IPS-11a (cell line): ENCODE measurements at regions not wholly inside any gene's neighbourhood (a gene's known extent, or its start where the extent isn't known, plus 50 kb on each side); places are given as distances from the start of the nearest gene placed in this dataset.

Experiments used
- H3K4me3 ChIP-seq: one replicate; pipeline ENCODE4 v1.5.1; 2013; ENCODE audit warnings: low read depth, low read length, control low read depth

DNA sequence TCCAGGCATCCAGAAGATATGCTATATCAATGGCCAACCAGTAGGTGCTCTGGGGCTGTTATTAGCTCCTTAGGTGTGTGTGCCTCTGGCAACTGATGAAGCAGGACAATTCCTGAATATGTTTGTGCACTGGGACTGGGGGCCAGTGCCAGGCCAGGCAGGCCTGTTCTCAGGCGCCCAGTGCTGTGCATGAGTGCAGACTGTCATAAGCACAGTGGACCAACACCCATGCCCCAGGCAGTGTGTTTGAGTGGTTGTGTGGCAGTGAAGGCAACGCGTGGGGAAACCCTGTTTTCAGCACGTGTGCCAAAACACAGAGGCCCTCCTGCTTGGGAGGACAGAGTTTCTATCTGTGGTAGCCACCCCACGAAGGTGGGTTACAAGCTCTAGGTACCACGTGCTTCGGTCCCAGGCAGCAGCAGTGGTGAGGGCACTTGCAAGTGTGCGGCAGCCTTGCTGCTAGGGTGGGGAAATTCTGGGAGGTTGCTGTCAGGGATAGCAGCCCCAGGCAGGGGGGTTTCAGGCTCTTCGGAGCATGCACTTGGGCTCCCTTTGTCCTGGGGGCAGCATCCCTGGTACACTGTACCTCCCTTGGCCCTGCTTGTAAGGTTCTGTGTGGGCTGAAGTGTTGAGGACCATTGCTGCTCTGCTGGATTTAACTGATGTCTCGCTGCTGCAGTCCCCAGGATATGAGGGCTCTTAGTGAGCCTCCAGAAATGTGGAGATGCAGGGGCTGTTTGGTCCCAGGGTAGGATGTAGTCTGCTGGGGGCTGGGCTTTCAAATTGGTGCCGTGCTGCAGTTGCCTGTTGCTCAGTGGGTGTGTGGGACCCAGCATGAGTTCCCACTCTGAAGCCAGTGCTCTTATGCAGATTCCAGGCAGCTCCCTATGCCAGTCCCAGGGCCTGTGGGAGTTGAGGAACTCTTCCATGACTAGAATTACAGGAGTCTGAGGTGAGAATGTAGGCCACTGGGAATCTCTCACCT lies 280.9 kb downstream of the RPRM start:
- no peak overlapping the region for H3K4me3 ChIP-seq

DNA sequence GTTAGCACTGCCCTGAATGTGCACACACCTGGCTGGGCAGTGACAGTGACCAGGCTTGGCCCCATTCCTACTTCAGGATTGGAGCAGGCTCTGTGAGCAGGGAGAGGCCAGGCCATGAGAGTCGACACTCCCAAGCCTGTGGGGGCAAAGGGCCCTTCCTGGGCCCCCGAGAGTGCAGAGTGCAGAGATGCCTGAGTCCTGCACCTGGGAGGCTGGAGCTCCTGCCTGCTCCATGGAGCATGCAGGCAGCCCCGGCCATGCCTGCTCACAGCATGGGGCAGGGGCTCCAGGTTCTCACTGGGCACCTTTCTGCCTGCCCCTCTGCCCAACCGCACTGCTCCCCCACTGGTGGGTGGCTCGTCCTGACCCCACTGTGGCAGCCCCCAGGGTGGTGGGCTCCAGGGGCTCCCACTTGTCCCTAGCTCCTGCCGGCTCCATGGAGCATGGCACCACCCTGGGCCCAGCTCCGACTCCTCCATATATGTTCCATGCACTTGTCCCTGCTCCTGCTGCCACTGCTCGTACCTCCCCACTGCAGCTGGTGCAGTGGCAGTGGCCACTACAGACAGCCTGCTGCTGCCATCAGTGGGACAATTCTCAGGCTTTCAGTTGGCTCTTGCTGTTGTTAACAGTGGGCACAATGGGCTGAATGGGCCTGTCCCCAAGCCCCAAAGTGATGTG lies 282.0 kb downstream of the RPRM start:
- H3K4me3 ChIP-seq = no peak overlapping the region

DNA sequence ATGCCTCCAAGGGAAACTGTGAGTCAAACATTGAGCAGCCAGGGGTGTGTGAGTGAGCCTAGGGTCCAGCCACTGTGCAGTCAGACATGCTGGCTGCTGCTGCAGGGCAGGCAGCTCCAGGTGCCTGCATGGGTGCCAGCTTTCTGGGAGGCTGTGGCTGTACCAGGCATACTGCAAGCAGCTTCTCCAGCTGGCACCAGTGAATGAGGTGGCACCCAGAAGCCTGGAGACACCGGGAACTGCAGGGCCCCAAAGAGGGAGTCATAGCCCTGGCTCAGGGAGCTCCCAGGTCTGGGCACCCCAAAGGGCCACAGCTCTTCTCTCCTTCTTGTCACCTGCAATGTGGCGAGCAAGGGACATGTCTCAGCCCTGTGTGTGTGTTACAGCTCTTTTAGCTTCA lies 283.2 kb downstream of the RPRM start:
- H3K4me3 ChIP-seq = no peak overlapping the region

DNA sequence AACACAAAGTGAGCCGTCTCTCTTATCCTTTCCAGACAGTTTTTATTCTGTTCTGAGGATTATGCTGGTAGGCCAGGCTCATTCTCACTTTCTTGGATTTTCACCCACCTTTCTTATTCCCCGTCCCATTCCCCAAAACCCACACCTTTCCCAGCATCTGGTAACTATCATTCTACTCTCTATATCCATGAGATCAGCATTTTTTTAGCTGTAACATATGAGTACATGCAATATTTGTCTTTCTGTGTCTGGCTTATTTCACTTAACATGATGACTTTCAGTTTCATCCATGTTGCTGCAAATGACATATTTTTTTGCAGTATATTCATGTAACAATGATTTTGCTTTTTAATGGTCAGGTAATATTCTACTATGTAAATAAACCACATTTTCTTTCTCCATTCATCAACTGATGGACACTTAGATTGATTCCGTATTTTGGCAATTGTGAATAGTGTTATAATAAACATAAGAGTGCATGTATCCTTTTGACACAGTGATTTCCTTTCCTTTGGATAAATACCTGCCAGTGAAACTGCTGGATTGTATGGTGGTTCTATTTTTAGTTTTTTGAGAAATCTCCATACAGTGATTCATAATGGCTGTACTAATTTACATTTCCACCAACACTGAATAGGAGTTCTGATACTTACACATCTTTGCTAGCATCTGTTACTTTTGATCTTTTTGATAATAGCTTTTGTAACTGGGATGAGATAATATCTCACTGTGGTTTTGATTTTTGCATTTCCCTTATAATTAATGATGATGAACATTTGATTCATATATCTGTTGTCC lies 289.3 kb downstream of the RPRM start:
- H3K4me3 ChIP-seq = no peak overlapping the region

GRCh38 chr2:153179808-153180207 lies 298.8 kb downstream of the RPRM start:
- no peak overlapping the region for H3K4me3 ChIP-seq

DNA sequence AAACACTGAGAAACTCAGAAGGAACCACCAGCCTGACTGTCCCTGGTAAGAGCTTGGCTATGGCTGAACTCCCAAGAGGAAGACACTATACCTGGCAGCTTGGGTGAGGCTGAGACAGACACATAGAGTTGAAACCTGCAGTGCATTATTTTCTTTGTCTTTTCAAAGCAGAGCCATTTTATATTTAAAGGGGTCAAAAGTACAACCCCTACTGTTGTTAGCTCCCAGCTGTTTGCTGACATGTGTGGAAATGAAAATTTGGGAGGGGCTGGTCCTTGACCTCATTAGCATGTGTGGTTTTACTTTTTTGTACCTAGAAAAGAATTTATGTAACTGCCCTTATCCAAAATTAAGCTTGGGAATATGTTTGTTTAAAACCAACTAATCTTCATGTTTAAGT lies 309.0 kb downstream of the RPRM start:
- no peak overlapping the region for H3K4me3 ChIP-seq

DNA sequence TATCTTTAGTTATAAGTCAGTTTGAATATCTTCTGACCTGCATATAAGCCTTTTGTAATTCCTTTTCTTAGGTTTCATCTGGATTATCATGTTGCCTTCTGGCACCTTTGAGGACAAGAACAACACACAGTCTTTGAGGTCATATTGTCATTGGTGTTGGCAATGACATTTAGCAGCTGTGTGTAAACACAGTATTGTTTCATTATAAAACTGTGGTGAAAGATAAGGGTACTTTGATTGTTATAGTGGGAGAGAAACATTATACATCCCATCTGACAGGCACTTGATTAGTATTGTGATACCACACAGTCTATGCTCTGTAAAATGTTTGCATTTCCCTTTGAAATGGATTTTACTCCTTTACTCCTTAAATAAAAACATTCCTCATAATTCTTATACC lies 313.5 kb downstream of the RPRM start:
- no peak overlapping the region for H3K4me3 ChIP-seq

DNA sequence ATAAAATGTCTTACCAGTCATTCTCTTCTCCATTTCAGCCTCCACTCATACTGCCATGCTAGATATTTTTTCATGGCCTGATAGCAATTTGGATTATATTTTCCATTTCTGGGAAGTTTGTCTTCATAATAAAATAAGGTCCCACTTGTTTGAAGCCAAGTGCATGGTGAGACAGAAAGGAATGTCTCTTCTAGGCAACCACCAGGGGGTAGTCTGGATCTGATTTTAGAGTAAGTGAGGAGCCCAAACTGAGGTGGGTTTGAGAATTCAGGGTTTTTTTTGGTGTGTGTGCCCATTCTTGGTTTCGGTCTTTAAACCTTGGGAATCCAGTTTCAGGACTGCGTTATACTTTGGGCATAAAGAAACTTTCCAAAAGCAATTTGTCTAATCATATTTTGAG lies 315.5 kb downstream of the RPRM start:
- H3K4me3 ChIP-seq = no peak overlapping the region

DNA sequence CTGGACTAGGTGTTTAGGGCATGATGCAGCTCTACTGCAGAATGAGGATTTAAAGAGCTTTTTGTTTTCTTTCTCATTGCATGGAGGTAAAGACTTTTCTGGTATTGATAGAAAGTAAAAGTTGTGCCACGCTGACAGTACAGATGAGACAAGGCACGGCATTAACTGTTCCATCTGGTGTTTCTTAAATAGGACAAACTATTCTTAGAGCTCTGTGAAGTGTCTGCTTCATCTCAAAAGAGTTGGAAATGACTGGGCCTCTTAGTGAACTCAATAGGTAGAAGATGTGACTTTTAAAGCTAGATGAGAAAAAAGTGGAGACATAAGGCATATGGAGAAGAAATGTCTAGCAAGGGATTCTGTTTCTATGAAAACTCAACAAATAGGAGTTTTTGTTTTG lies 321.8 kb downstream of the RPRM start:
- H3K4me3 ChIP-seq = no peak overlapping the region

GRCh38 chr2:153152036-153152435 lies 326.5 kb downstream of the RPRM start:
- H3K4me3 ChIP-seq = no peak overlapping the region

DNA sequence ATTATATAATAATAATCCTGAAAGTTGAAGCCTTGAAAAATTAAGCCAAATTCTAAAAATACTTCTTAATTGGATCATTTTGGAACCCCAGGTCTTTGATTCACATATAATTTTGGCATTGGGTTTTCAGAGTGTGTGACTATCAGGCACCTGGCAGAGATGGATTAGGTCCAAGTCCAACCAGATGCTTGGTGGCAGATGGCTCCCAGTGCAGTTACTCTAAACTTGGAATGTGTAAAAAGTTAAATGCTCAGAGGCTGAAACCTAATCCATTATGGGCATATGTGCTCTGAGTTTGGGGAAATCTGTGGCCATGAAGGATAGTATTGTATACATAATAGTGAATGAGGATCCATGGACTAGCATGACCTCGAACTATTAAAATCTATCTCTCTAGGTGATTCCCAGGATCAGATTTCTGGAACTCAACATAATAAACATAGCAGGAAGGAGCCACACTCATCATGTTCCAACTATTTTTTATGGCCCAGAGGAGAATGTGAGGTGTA lies 333.0 kb downstream of the RPRM start:
- H3K4me3 ChIP-seq = no peak overlapping the region

DNA sequence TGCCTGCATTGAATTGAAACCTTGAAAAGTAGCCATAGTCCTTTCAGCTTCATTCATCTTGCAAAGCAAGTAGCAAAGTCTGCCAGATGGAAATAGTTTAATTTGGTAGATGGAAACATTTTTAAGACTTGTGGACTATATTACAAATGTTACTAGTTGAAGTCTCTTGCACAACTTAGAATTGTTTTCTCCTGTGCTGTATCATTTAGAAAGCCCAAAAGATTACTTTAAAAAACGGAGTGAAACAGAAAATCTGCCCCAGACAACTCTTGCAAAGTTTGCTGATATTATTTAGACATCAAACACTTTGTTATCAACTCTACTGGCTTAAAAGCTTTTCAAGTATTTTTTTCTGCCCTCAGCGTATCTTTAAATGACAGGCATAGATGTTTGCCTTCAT lies 335.0 kb downstream of the RPRM start:
- no peak overlapping the region for H3K4me3 ChIP-seq

DNA sequence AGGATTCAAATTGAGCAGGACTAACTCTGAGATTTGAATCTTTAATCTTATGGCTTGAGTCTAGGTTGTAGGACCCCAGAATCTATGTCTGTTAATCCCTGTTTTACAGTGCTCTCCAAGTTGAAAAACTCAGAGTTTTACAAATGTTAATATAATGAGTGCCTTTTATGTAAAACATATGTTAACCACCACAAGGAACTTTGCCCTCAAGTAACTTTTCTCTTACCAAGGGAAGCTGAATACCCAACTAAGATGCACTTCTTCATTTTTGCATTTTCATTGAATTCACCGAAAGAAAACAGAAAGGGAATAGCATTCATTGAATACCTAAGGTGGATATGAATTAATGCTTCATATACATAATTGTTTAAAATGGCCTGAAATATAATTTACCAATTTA lies 338.1 kb downstream of the RPRM start:
- H3K4me3 ChIP-seq = no peak overlapping the region

DNA sequence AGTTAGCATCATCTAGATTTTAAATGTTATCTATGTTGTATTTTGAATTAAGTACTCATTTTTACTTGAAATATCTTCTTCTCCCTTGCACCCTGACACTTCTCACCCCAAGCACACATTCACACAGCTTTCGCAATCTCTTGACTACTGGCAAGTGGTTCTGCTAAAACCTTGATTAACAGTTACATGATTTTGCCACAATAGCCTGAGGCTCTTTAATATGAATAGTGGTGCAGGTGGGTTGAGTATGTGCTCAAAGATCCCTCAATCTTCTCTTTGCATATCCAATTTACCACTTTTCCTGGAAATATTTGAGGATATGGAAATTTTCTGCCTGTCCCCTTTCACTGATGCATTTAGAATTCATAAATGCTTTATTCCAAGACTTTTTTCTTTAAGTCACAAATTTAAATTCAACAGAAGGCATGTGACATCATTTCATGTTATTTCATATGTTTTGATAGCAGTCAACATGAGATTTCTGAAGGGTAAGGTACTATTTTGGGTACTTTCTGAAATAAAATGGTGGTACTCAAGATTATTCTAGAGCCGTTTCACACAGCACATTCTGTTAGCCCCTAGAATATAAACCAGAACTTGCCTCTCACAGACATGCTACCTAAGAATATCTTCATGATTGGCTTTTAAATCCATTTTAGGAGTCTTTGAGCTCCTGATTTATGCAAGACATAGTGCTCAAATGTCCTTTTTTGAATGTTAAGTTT lies 339.7 kb downstream of the RPRM start:
- no peak overlapping the region for H3K4me3 ChIP-seq

GRCh38 chr2:153136216-153136615 lies 342.3 kb downstream of the RPRM start:
- no peak overlapping the region for H3K4me3 ChIP-seq

DNA sequence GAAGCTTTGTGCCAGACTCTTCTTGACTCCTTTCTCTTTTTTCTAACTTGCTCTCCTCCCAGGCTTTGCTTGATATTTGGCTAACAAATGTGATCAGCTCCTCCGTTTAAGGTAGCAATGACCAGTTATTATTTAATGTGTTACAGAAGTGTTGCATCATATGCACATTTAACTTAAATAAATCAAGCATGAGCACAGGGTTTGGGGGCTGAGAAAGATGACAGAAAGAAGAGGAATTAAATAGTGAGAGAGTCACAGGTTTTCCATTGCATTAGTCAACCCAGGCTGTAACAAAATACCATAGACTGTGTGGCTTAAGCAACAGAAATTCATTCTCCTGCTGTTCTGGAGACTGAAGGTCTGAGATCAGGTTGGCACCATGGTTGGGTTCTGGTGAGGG lies 343.8 kb downstream of the RPRM start:
- no peak overlapping the region for H3K4me3 ChIP-seq

DNA sequence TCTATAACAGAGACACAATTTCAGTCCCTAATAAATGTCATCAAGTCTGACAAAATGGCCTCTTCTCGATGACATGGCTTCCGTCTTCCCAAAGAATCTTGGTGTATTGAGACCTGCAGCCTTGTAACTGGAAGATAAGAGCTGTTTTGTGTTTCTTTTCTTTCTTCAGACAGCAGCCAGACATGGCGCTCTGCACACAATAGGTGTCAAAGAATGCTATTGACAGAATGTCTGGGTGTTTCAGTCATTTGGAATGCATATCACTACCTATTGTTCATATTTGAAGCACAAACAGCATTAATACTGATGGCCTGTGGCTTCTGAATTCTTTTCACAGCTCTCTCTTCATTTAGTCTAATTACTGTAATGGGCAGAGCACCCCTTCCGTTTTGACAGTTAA lies 344.8 kb downstream of the RPRM start:
- H3K4me3 ChIP-seq = no peak overlapping the region

DNA sequence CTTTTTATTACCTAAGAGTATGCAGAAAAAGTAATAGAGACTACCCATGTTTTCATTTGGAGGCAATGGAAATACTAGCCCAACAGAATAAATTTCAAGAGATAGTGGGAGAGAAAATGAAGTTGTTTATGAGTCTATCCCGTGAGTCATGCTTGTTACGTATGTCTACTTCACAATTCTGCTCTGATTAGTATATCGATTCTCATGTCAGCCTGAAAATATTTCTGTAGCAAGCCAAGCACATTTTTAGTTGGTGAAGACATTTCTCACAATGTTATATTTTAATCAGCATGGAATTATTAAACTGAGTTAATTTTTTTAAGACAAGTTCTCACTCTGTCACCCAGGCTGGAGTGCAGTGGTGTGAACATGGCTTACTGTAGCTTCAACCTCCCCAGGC lies 346.1 kb downstream of the RPRM start:
- no peak overlapping the region for H3K4me3 ChIP-seq

- no peak overlapping the region for H3K4me3 ChIP-seq
Measured at GRCh38 chr2:153115141-153115540, 363.4 kb downstream of the RPRM start.

- no peak overlapping the region for H3K4me3 ChIP-seq
Measured at GRCh38 chr2:153110486-153110885, 368.1 kb downstream of the RPRM start.

DNA sequence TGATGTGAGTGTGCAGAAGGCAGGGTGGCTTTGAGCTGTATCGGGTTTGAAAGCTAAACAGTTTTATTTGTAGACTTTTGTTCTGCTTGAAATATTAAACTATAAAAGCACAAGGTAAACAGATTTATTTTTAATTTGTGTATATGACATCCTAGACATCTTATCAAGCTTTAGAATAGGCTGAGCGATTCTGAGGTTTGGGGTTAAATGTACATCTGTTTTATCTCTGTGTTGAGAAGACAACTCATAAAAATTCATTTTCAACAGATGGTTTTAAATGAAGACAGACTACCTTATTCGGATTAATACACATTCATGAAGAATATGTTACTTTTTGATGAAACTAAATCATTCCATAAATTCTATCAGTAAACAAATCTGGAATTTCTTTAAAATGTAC lies 368.8 kb downstream of the RPRM start:
- H3K4me3 ChIP-seq = no peak overlapping the region
